ENCODE measurements at regions not wholly inside any gene's neighbourhood (a gene's known extent, or its start where the extent isn't known, plus 50 kb on each side); places are given as distances from the start of the nearest gene placed in this dataset.

- Mint-ChIP-seq H3K9me3 (ENCODE audit: unreplicated experiment) (no peaks in the 10 kb centered on the region), H3K4me3 (ENCODE audit: unreplicated experiment) (no peak overlapping the region), H3K27me3 (ENCODE audit: unreplicated experiment) (peaks cover 45% of the 10 kb centered on the region), H3K36me3 (ENCODE audit: unreplicated experiment) (no peaks in the 10 kb centered on the region), H3K27ac (ENCODE audit: unreplicated experiment) (no peak overlapping the region), H3K4me1 (ENCODE audit: unreplicated experiment) (no peaks in the 10 kb centered on the region)
- no peak for DNase-seq (ENCODE audit: extremely low spot score, unreplicated experiment)
- TF ChIP-seq CTCF (IDR thresholded peaks at IDR 0.05): no peak
Measured at GRCh38 chr10:27437775-27438174, 66.3 kb upstream of the RAB18 start.

GRCh38 chr10:27436710-27437109 is 67.4 kb upstream of the RAB18 start:
- Mint-ChIP-seq H3K36me3 (ENCODE audit: unreplicated experiment) (no peaks in the 10 kb centered on the region), H3K27me3 (ENCODE audit: unreplicated experiment) (peaks cover 44% of the 10 kb centered on the region), H3K9me3 (ENCODE audit: unreplicated experiment) (no peaks in the 10 kb centered on the region), H3K27ac (ENCODE audit: unreplicated experiment) (no peak overlapping the region), H3K4me1 (ENCODE audit: unreplicated experiment) (no peaks in the 10 kb centered on the region), H3K4me3 (ENCODE audit: unreplicated experiment) (no peak overlapping the region)
- TF ChIP-seq CTCF (IDR thresholded peaks at IDR 0.05): no peak
- no peak for DNase-seq (ENCODE audit: extremely low spot score, unreplicated experiment)

GRCh38 chr10:27433976-27434375 is 70.1 kb upstream of the RAB18 start:
- no peaks in the 10 kb centered on the region for H3K4me1 Mint-ChIP-seq (ENCODE audit: unreplicated experiment)
- DNase-seq (ENCODE audit: extremely low spot score, unreplicated experiment): no peak
- peaks cover 27% of the 10 kb centered on the region for H3K27me3 Mint-ChIP-seq (ENCODE audit: unreplicated experiment)
- TF ChIP-seq CTCF (IDR thresholded peaks at IDR 0.05): no peak
- H3K4me3 Mint-ChIP-seq (ENCODE audit: unreplicated experiment): no peak overlapping the region
- no peak overlapping the region for H3K27ac Mint-ChIP-seq (ENCODE audit: unreplicated experiment)
- H3K9me3 Mint-ChIP-seq (ENCODE audit: unreplicated experiment): no peaks in the 10 kb centered on the region
- H3K36me3 Mint-ChIP-seq (ENCODE audit: unreplicated experiment): no peaks in the 10 kb centered on the region

GRCh38 chr10:27426948-27427467 is 77.1 kb upstream of the RAB18 start:
- no peaks in the 10 kb centered on the region for H3K9me3 Mint-ChIP-seq (ENCODE audit: unreplicated experiment)
- TF ChIP-seq CTCF (IDR thresholded peaks at IDR 0.05): no peak
- no peak for DNase-seq (ENCODE audit: extremely low spot score, unreplicated experiment)
- no peaks in the 10 kb centered on the region for H3K36me3 Mint-ChIP-seq (ENCODE audit: unreplicated experiment)
- no peaks in the 10 kb centered on the region for H3K4me1 Mint-ChIP-seq (ENCODE audit: unreplicated experiment)
- no peak overlapping the region for H3K4me3 Mint-ChIP-seq (ENCODE audit: unreplicated experiment)
- peaks cover 15% of the 10 kb centered on the region for H3K27me3 Mint-ChIP-seq (ENCODE audit: unreplicated experiment)
- no peak overlapping the region for H3K27ac Mint-ChIP-seq (ENCODE audit: unreplicated experiment)

- no peak for TF ChIP-seq CTCF (IDR thresholded peaks at IDR 0.05)
- DNase-seq (ENCODE audit: extremely low spot score, unreplicated experiment): no peak
- no peaks in the 10 kb centered on the region for H3K9me3 Mint-ChIP-seq (ENCODE audit: unreplicated experiment)
- H3K27me3 Mint-ChIP-seq (ENCODE audit: unreplicated experiment): peaks cover 30% of the 10 kb centered on the region
- H3K4me3 Mint-ChIP-seq (ENCODE audit: unreplicated experiment): no peak overlapping the region
- no peak overlapping the region for H3K27ac Mint-ChIP-seq (ENCODE audit: unreplicated experiment)
- no peaks in the 10 kb centered on the region for H3K4me1 Mint-ChIP-seq (ENCODE audit: unreplicated experiment)
- H3K36me3 Mint-ChIP-seq (ENCODE audit: unreplicated experiment): no peaks in the 10 kb centered on the region
Measured at GRCh38 chr10:27413831-27414348, 90.2 kb upstream of the RAB18 start.

All from osteocyte (in vitro differentiated cells).